ENCODE measurements at regions not wholly inside any gene's neighbourhood (a gene's known extent, or its start where the extent isn't known, plus 50 kb on each side); places are given as distances from the start of the nearest gene placed in this dataset.

DNA sequence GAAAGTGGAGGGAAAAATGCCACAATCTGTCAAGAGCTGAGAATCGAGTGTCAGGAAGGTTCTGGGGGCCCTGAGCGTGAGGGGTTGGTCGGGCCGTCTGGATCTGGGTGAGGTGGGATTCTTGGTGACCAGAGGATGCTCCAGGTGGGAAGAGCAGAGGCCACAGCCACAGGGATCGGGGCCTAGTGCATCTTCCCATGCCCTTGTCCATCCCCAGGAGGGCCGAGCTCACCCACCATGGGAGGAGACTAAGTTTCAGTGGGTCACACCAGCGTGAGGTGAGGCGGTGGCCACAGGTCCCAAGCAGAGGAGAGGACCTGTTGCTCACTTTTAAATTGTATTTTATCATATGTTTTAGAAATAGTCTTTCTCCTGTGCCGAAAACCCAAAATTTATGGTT, 70.0 kb downstream of the TMEM18 start:
- TF ChIP-seq, protein P1, sequence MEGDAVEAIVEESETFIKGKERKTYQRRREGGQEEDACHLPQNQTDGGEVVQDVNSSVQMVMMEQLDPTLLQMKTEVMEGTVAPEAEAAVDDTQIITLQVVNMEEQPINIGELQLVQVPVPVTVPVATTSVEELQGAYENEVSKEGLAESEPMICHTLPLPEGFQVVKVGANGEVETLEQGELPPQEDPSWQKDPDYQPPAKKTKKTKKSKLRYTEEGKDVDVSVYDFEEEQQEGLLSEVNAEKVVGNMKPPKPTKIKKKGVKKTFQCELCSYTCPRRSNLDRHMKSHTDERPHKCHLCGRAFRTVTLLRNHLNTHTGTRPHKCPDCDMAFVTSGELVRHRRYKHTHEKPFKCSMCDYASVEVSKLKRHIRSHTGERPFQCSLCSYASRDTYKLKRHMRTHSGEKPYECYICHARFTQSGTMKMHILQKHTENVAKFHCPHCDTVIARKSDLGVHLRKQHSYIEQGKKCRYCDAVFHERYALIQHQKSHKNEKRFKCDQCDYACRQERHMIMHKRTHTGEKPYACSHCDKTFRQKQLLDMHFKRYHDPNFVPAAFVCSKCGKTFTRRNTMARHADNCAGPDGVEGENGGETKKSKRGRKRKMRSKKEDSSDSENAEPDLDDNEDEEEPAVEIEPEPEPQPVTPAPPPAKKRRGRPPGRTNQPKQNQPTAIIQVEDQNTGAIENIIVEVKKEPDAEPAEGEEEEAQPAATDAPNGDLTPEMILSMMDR (IDR thresholded peaks at IDR 0.05) = no peak
- TF ChIP-seq POLR2A (IDR thresholded peaks at IDR 0.05) = no peak

All from body of pancreas (tissue), 4 donors.